Epithelial cell of prostate (primary cell): ENCODE measurements at regions not wholly inside any gene's neighbourhood (a gene's known extent, or its start where the extent isn't known, plus 50 kb on each side); places are given as distances from the start of the nearest gene placed in this dataset.

Experiments
- DNase-seq: peaks from one replicate; pipeline ENCODE4 v3.0.0-alpha.2; 2011; ENCODE audit warnings: low read depth, low spot score
- H3K27ac ChIP-seq: fragments of 450-650 bp; 2 replicates; pipeline ENCODE4 v1.5.1; 2017; ENCODE audit warnings: mild to moderate bottlenecking

DNA sequence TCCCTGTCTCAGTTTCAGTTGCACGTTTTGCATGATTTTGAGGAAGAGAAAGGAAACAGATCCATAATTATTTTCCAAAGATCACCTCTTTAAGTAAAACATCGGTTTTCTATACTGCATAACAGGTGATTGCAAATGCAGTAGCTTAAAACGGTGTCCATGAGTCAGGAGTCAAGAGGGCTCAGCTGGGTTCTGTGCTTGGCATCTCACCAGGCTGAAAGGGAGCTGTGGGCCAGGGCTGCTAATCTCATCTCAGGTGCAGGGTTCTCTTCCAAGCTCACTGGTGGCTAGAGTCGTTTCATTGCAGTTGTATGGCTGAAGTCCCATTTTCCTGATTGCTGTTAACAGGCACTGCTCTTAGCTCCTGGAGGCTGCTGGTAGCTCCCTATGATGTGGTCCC, 57.0 kb upstream of the PRKCQ start:
- DNase-seq: no peak
- H3K27ac ChIP-seq: no peak overlapping the region

DNA sequence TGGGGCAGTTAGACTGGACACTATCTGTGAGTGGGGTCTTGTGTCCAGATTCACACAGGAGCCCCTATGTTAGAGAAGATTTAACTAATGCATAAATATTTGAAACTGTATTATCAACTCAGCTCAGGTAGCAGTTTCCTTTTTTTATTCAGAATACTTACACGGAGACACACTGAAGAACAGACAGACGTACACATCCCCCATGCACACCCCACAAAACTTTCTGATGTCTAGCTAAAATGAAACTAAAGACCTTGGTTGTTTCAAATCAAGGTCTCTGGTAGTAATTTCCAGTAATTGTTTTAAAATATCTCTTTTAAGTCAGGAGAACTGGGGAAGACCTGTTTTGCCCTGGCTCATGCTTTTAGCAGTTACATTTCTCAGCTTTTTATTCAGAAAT, 55.7 kb upstream of the PRKCQ start:
- H3K27ac ChIP-seq: no peak overlapping the region
- no peak for DNase-seq
